Astrocyte (in vitro differentiated cells and primary cell): ENCODE measurements at regions not wholly inside any gene's neighbourhood (a gene's known extent, or its start where the extent isn't known, plus 50 kb on each side); places are given as distances from the start of the nearest gene placed in this dataset.

Experiments used
- DNase-seq: peaks from one replicate; pipeline ENCODE4 v3.0.0-alpha.2; 2010; ENCODE audit warnings: low read depth
- FAIRE-seq: peaks from 2 replicates; lab custom pipeline; 2011; peaks lifted over from hg19 to GRCh38; lab: Jason Lieb, UNC
- H2AFZ ChIP-seq: 2 replicates; pipeline ENCODE4 v1.6.0; 2012; ENCODE audit warnings: low read depth, low read length, inconsistent platforms
- H3K27ac ChIP-seq: 2 replicates; pipeline ENCODE4 v1.5.1; 2011; ENCODE audit warnings: low read depth, low read length, inconsistent platforms
- H3K27me3 ChIP-seq: 2 replicates; pipeline ENCODE4 v1.6.0; 2011; ENCODE audit warnings: low read length, inconsistent platforms; ENCODE audit not compliant: insufficient read depth
- H3K36me3 ChIP-seq: 2 replicates; pipeline ENCODE4 v1.5.1; 2011; ENCODE audit warnings: low read length, inconsistent platforms; ENCODE audit not compliant: insufficient read depth
- H3K4me1 ChIP-seq: 2 replicates; pipeline ENCODE4 v1.5.1; 2011; ENCODE audit warnings: low read length, inconsistent platforms; ENCODE audit not compliant: insufficient read depth
- H3K4me2 ChIP-seq: 2 replicates; pipeline ENCODE4 v1.6.0; 2012; ENCODE audit warnings: low read length, inconsistent platforms
- H3K4me3 ChIP-seq: 2 replicates; pipeline ENCODE4 v1.5.1; 2011; ENCODE audit warnings: low read depth, mild to moderate bottlenecking, low read length, inconsistent platforms; ENCODE audit not compliant: insufficient read depth
- H3K79me2 ChIP-seq: 2 replicates; pipeline ENCODE4 v1.6.0; 2012; ENCODE audit warnings: mild to moderate bottlenecking, low read length, inconsistent platforms; ENCODE audit not compliant: insufficient read depth
- H3K9ac ChIP-seq: 2 replicates; pipeline ENCODE4 v1.6.0; 2012; ENCODE audit warnings: mild to moderate bottlenecking, low read length, inconsistent platforms
- H3K9me3 ChIP-seq: 2 replicates; pipeline ENCODE4 v1.5.1; 2012; ENCODE audit warnings: low read depth, mild to moderate bottlenecking, low read length, inconsistent platforms; ENCODE audit not compliant: insufficient read depth
- H4K20me1 ChIP-seq: 2 replicates; pipeline ENCODE4 v1.6.0; 2012; ENCODE audit warnings: low read length, inconsistent platforms; ENCODE audit not compliant: insufficient read depth
- H3K27ac Mint-ChIP-seq: one replicate; pipeline ENCODE4 v1.8.0; 2021; ENCODE audit warnings: mild to moderate bottlenecking, mixed read lengths; ENCODE audit not compliant: unreplicated experiment
- H3K27me3 Mint-ChIP-seq: one replicate; pipeline ENCODE4 v1.8.0; 2021; ENCODE audit warnings: low read depth, mixed read lengths; ENCODE audit not compliant: unreplicated experiment
- H3K36me3 Mint-ChIP-seq: one replicate; pipeline ENCODE4 v1.8.0; 2021; ENCODE audit warnings: low read depth, mixed read lengths; ENCODE audit not compliant: unreplicated experiment
- H3K4me1 Mint-ChIP-seq: one replicate; pipeline ENCODE4 v1.8.0; 2021; ENCODE audit warnings: low read depth, mixed read lengths; ENCODE audit not compliant: unreplicated experiment
- H3K4me3 Mint-ChIP-seq: one replicate; pipeline ENCODE4 v1.8.0; 2021; ENCODE audit warnings: mild to moderate bottlenecking, moderate library complexity, mixed read lengths; ENCODE audit not compliant: unreplicated experiment
- H3K9me3 Mint-ChIP-seq: one replicate; pipeline ENCODE4 v1.8.0; 2021; ENCODE audit warnings: mild to moderate bottlenecking, mixed read lengths; ENCODE audit not compliant: unreplicated experiment
- CTCF ChIP-seq: IDR thresholded peaks from 2 replicates; pipeline ENCODE4 v1.5.1; 2011; ENCODE audit warnings: low read depth, mild to moderate bottlenecking, inconsistent platforms, low read length, moderate library complexity; ENCODE audit not compliant: insufficient read depth
- EZH2 ChIP-seq: IDR thresholded peaks from 2 replicates; pipeline ENCODE4 v1.6.1; 2012; ENCODE audit warnings: mild to moderate bottlenecking, low read length, inconsistent platforms; ENCODE audit not compliant: insufficient read depth

GRCh38 chr6:66605971-66606370 lies 898.9 kb upstream of the EYS start:
- Histone ChIP-seq H4K20me1 (no peaks in the 10 kb centered on the region), H3K9ac (no peak overlapping the region), H3K27me3 (no peaks in the 10 kb centered on the region), H3K36me3 (no peaks in the 10 kb centered on the region), H2AFZ (no peak overlapping the region), H3K79me2 (no peaks in the 10 kb centered on the region), H3K4me2 (no peak overlapping the region), H3K4me1 (peaks cover 5% of the 10 kb centered on the region), H3K4me3 (no peak overlapping the region), H3K27ac (no peak overlapping the region), H3K9me3 (no peaks in the 10 kb centered on the region)
- H3K4me1 Mint-ChIP-seq = peaks cover 7% of the 10 kb centered on the region
- no peak for TF ChIP-seq CTCF
- TF ChIP-seq EZH2 = no peak
- DNase-seq = peak; percentile 0
- FAIRE-seq = no peak
- no peak overlapping the region for H3K4me3 Mint-ChIP-seq
- H3K27ac Mint-ChIP-seq = no peak overlapping the region
- no peaks in the 10 kb centered on the region for H3K36me3 Mint-ChIP-seq
- no peaks in the 10 kb centered on the region for H3K27me3 Mint-ChIP-seq
- peaks cover 3% of the 10 kb centered on the region for H3K9me3 Mint-ChIP-seq

GRCh38 chr6:66605011-66605410 lies 898.0 kb upstream of the EYS start:
- Mint-ChIP-seq H3K27ac (no peak overlapping the region), H3K27me3 (no peaks in the 10 kb centered on the region), H3K4me1 (peaks cover 7% of the 10 kb centered on the region), H3K9me3 (peaks cover 3% of the 10 kb centered on the region), H3K4me3 (no peak overlapping the region), H3K36me3 (no peaks in the 10 kb centered on the region)
- DNase-seq (peak; percentile 3), FAIRE-seq (no peak)
- H3K36me3 ChIP-seq = no peaks in the 10 kb centered on the region
- peaks cover 5% of the 10 kb centered on the region for H3K4me1 ChIP-seq
- H3K4me3 ChIP-seq = no peak overlapping the region
- H3K9me3 ChIP-seq = no peaks in the 10 kb centered on the region
- H2AFZ ChIP-seq = no peak overlapping the region
- no peak for TF ChIP-seq CTCF
- TF ChIP-seq EZH2 = no peak
- peak overlapping the region; percentile 60 for H3K27ac ChIP-seq
- H3K4me2 ChIP-seq = peak overlapping the region; percentile 20
- no peaks in the 10 kb centered on the region for H4K20me1 ChIP-seq
- H3K79me2 ChIP-seq = no peaks in the 10 kb centered on the region
- no peak overlapping the region for H3K9ac ChIP-seq
- no peaks in the 10 kb centered on the region for H3K27me3 ChIP-seq

GRCh38 chr6:66599541-66599940 lies 892.5 kb upstream of the EYS start:
- peaks cover 7% of the 10 kb centered on the region for H3K9me3 Mint-ChIP-seq
- no peaks in the 10 kb centered on the region for H3K79me2 ChIP-seq
- H3K4me2 ChIP-seq = no peak overlapping the region
- no peaks in the 10 kb centered on the region for H3K36me3 ChIP-seq
- H2AFZ ChIP-seq = no peak overlapping the region
- H3K4me1 Mint-ChIP-seq = no peaks in the 10 kb centered on the region
- no peak overlapping the region for H3K27ac Mint-ChIP-seq
- no peak overlapping the region for H3K4me3 ChIP-seq
- H3K27me3 ChIP-seq = no peaks in the 10 kb centered on the region
- DNase-seq (no peak), FAIRE-seq (no peak)
- H3K36me3 Mint-ChIP-seq = no peaks in the 10 kb centered on the region
- no peak for TF ChIP-seq EZH2
- no peak for TF ChIP-seq CTCF
- no peak overlapping the region for H3K4me3 Mint-ChIP-seq
- no peaks in the 10 kb centered on the region for H4K20me1 ChIP-seq
- no peak overlapping the region for H3K9ac ChIP-seq
- H3K4me1 ChIP-seq = no peaks in the 10 kb centered on the region
- H3K27me3 Mint-ChIP-seq = no peaks in the 10 kb centered on the region
- no peak overlapping the region for H3K27ac ChIP-seq
- H3K9me3 ChIP-seq = no peaks in the 10 kb centered on the region
